Retinal pigment epithelial cell (primary cell): ENCODE measurements at regions not wholly inside any gene's neighbourhood (a gene's known extent, or its start where the extent isn't known, plus 50 kb on each side); places are given as distances from the start of the nearest gene placed in this dataset.

Experiments
- DNase-seq: peaks from one replicate; pipeline ENCODE4 v3.0.0-alpha.2; 2010; ENCODE audit warnings: low read depth
- H3K4me3 ChIP-seq: 2 replicates; pipeline ENCODE4 v1.5.1; 2011; ENCODE audit warnings: mild to moderate bottlenecking, low read length, control low read depth, moderate library complexity
- CTCF ChIP-seq: conservative IDR thresholded peaks from 2 replicates; pipeline ENCODE4 v1.5.1; 2011; ENCODE audit warnings: low read depth, low read length, control low read depth, inconsistent platforms

GRCh38 chr3:59339818-59340217 lies 290.0 kb upstream of the CFAP20DC start:
- TF ChIP-seq CTCF, result no peak
- H3K4me3 ChIP-seq, result no peak overlapping the region
- DNase-seq, result no peak

- TF ChIP-seq CTCF, result no peak
- DNase-seq, result no peak
- H3K4me3 ChIP-seq, result no peak overlapping the region
Measured at GRCh38 chr3:59338934-59339333, 289.1 kb upstream of the CFAP20DC start.

- no peak overlapping the region for H3K4me3 ChIP-seq
- no peak for DNase-seq
- TF ChIP-seq CTCF, result no peak
Measured at GRCh38 chr3:59335338-59335737, 285.5 kb upstream of the CFAP20DC start.

- no peak for DNase-seq
- no peak overlapping the region for H3K4me3 ChIP-seq
- no peak for TF ChIP-seq CTCF
Measured at GRCh38 chr3:59334585-59334984, 284.8 kb upstream of the CFAP20DC start.

GRCh38 chr3:59327376-59327808 lies 277.6 kb upstream of the CFAP20DC start:
- DNase-seq, result peak; percentile 99
- TF ChIP-seq CTCF, result no peak
- no peak overlapping the region for H3K4me3 ChIP-seq

GRCh38 chr3:59326246-59327024 lies 276.6 kb upstream of the CFAP20DC start:
- no peak overlapping the region for H3K4me3 ChIP-seq
- TF ChIP-seq CTCF, result peak; percentile 61
- no peak for DNase-seq

GRCh38 chr3:59321881-59322540 lies 272.2 kb upstream of the CFAP20DC start:
- TF ChIP-seq CTCF, result no peak
- H3K4me3 ChIP-seq, result no peak overlapping the region
- no peak for DNase-seq
